ENCODE measurements at regions not wholly inside any gene's neighbourhood (a gene's known extent, or its start where the extent isn't known, plus 50 kb on each side); places are given as distances from the start of the nearest gene placed in this dataset.

- DNase-seq: no peak
Measured at GRCh38 chr6:3585320-3585935, 128.6 kb upstream of the SLC22A23 start.

DNA sequence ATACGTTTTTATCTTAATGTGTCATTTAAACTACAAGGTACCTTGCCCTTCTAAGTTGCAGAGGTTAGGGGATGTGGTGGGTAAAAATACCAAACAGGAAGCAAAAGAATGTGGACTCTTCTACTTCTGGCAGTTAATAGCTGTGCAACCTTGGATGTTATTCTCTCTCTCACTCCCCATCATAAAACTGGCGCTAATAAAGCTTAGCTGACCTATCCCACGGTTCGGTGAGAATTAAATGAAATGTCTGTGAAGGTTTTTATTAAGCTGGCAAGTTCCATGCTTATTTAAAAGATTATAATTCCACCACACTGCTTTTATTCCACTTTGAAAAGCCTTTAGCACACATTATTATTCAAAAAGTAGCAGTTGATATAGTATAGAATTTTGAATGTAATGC, 127.8 kb upstream of the SLC22A23 start:
- no peak for DNase-seq

GRCh38 chr6:3581469-3581868, 124.6 kb upstream of the SLC22A23 start:
- no peak for DNase-seq

DNA sequence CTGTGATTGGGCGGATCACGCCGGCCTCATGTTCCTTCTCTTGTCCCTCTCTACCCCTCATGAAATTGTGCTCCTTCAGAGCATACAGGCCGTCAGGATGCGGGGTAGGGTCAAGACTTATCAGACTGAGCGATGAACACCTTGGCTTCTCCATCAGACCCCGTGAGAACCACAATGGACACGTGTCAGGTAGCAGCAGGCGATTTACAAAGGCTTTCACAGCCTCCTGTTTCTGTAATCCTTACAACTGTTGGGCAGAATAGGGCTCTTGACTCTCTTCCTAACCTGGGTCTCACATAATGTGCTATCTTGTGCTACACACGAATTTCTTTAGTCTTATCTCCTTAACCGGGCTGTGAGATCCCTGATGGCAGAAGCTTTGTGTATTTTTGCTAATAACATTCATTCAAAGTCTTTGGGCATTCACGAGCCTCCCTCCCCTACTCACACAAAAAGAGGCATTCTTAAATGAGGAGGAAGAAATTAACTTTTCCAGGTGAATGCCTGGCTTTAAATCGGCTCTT, 122.9 kb upstream of the SLC22A23 start:
- DNase-seq: no peak

GRCh38 chr6:3578981-3579380, 122.1 kb upstream of the SLC22A23 start:
- DNase-seq: no peak

GRCh38 chr6:3577517-3577916, 120.7 kb upstream of the SLC22A23 start:
- no peak for DNase-seq

- no peak for DNase-seq
Measured at GRCh38 chr6:3575701-3576100, 118.9 kb upstream of the SLC22A23 start.

GRCh38 chr6:3575166-3575565, 118.3 kb upstream of the SLC22A23 start:
- no peak for DNase-seq

DNA sequence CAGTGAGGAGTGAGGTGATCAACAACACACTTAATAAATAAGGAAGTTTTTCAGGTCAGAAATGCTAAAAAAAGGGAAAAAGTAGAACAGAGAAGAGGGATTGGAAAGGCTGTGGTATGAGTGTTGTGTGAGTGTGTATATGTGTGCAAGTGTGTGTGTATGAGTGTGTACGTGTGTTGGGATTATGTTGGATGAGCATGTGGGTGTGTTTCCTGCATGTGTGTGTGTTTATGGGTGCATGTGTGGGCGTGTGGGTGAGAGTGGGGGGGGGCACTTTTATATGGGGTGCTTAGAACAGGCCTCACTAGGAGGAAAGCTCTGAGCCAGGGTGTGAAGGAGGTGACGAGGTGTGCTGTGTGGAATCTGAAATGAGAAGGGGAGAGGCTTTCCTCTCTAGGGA, 116.8 kb upstream of the SLC22A23 start:
- DNase-seq: no peak

GRCh38 chr6:3571836-3572235, 115.0 kb upstream of the SLC22A23 start:
- no peak for DNase-seq

- no peak for DNase-seq
Measured at GRCh38 chr6:3571250-3571681, 114.4 kb upstream of the SLC22A23 start.

DNA sequence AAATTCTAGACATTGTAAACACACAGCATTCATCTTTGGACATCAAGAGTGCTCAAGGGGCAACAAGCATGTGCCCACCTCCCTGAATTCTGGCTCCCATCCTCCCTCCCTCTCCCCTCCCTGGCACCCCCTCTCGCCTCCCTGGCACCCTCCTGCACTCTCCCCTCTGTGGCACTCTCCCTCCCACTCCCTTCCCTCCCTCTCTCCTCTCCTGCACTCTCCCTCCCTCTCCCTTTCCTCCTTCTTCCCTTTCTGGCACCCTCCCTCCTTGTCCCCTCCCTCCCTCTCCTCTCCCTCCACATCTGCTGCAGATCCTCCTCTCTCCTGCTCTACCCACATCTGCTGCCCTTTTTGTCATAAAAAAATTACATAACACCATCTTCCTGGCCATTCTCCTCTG, 113.0 kb upstream of the SLC22A23 start:
- DNase-seq: no peak

DNA sequence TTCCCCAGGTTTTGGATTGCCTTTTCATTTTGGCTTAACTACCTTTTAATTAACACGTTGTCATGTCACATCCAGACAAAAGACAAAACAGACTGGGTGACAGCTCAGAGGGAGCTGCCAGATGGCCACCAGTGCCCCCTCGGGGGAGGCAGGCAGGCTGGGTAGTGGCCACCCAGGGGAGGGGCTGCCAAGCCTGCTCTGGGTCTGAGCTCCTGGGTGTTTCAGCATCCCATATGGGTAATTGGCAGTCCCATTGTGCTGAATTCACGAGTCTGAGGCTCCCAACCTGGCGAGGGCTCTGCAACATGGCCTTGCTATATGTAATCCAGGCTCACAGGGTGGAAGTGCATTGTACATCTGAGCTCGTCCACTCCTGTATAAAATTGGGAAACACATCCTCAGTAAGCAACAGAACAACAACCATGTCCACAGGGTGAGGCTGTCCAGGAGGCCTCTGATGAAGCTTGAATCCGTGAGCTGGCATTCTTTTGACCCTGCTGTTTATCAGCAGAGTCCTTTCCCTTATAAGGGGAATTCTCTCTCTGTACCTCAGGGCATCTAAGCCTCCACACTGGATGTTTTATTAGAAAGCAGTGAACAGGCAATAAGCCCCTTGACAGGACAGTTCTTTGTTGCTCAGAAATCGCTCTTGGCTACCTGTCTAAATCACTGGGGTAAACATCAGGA, 111.7 kb upstream of the SLC22A23 start:
- no peak for DNase-seq

GRCh38 chr6:3566812-3567211, 110.0 kb upstream of the SLC22A23 start:
- DNase-seq: no peak

DNA sequence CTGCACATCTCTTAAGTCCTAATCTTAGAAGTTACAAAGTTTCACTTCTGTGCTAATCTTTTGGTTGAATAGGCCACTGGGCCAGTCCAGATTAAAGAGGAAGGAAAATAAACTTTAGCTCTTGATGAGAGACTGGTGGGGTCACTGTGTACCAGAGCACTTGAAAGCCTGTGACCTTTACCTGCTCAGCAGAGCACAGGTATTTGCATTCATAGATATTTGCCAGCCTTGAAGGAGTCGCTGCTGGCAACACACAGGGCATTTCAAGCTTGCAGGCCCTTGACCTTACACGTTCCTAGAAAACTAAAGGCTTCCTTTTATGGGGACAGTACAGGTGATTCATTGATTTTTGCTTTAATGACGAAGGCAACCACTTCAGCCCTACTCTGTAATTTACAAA, 108.4 kb upstream of the SLC22A23 start:
- no peak for DNase-seq

- DNase-seq: no peak
Measured at GRCh38 chr6:3561725-3562124, 104.9 kb upstream of the SLC22A23 start.

GRCh38 chr6:3560211-3560610, 103.4 kb upstream of the SLC22A23 start:
- DNase-seq: no peak

- DNase-seq: no peak
Measured at GRCh38 chr6:3559561-3559960, 102.7 kb upstream of the SLC22A23 start.

DNA sequence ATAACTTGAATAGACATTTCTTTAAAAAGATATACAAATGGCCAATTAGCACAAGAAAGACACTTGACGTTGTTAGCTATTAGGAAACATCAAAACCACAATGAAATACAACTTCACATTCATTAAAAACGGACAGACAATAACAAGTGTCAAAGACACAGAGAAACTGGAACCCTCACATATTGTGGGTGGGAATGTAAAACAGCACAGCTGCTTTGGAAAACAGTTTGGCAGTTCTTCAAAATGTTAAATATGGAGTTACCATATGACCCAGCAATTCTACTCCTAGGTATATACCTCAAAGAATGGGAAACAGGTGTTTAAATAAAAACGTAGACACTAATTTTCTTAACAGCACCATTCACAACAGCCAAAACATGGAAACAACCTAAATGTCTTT, 100.5 kb upstream of the SLC22A23 start:
- peak; percentile 51 for DNase-seq

- DNase-seq: no peak
Measured at GRCh38 chr6:3553254-3553653, 96.4 kb upstream of the SLC22A23 start.

GRCh38 chr6:3551716-3552511, 95.1 kb upstream of the SLC22A23 start:
- DNase-seq: no peak

DNA sequence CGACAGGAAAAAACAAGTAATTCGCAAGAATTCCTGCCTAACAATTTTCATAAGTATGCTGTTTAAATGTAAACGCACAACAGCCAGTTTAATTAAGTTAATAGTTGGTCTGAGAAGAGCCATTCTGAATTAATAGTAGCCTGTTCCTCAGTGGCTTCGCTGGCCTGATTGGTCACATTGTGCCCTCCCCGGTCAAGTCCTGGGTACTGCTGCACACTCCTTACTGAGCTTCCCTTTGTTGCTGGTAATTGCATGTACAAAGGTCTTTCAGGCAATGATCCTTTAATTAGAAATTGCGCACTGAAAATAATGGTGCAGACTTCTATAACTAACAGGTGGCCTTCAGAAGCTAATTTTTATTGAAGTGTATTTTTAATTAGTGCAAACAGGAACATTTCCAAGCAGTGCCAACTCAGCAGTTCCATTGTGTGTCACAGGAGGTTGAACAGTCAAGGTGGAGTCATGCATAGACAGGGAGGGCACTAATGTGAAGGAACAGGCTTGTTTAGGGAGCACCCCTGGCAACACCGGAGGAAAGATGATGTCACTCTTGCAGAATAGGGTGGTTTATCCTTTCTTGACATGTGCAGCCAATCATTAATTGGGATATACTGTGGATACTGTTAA, 92.6 kb upstream of the SLC22A23 start:
- peak; percentile 83 for DNase-seq

DNA sequence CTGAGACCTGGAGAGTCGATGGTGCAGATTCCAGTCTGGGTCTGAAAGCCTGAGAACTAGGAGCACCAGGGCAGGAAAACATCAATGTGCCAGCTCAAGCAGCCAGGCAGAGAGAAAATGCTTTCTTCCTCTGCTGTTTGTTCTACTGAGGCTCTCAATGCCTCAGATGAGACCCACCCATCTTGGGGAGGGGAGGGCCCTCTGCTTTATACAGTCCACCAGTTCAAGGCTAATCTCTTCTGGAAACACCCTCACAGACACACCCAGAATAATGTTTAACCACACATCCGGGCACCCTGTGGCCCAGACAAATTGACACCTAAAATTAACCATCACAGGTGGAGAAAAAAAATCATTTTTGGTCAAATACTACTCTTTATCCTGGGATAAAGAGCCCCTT, 89.3 kb upstream of the SLC22A23 start:
- no peak for DNase-seq

Measured in NCI-H774 (cell line).